SKM-1 (cell line): ENCODE measurements at regions not wholly inside any gene's neighbourhood (a gene's known extent, or its start where the extent isn't known, plus 50 kb on each side); places are given as distances from the start of the nearest gene placed in this dataset.
"Not testable (repeated sequence)": the region's sequence is repeated elsewhere in the genome, so short reads cannot be mapped to it uniquely, and the experiment has no call there.

Experiments
- DNase-seq: peaks from one replicate; lab custom pipeline; 2025; ENCODE audit not compliant: unreplicated experiment; lab: John Stamatoyannopoulos, UW

DNA sequence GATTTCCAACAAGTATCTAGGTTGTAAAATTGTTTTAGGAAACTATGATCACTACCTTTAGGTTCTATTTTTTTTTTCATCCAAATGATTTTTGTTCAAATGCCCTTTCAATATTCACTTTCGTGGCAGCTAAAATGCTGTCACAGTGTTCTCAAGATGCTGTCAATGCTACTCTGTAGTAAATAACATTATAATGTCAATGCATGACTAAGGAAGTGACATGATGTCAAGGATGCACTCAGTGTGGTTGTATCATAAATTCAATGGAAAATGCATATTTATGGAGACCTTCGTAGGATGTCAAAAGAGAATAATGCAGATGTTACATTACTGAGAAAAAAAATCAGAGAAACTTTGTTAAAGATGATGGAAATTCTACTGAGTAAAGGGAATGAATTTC is 673.8 kb downstream of the ANKRD7 start:
- no peak for DNase-seq

GRCh38 chr7:118902600-118902999 is 678.1 kb downstream of the ANKRD7 start:
- no peak for DNase-seq

DNA sequence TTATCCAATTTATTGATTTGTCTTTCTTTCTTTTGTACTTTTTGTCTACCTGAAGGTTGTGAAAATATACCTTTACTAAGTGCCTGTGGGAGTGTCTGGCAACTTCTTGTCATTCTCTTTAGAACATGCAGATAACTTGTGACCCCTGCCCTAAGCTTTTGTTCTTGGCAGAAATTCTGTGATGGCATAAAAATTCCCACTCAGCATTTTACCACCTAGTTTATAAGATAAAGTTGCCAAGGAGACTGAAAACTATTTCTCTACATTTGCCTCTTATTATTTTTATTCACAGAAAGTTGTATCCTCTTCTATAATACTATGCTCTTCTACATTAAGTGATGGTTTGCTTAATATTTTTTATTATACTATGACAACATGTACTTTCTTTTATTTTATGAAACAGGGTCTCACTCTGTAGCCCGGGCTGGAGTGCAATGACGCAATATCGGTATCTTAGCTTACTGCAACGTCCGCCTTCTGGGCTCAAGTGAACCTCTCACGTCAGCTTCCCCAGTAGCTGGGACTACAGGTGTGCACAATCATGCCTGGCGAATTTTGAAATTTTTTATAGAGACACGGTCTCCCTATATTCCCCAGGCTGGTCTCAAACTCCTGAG is 683.5 kb downstream of the ANKRD7 start:
- DNase-seq = no peak

GRCh38 chr7:118916120-118916519 is 691.6 kb downstream of the ANKRD7 start:
- not testable (repeated sequence) for DNase-seq

DNA sequence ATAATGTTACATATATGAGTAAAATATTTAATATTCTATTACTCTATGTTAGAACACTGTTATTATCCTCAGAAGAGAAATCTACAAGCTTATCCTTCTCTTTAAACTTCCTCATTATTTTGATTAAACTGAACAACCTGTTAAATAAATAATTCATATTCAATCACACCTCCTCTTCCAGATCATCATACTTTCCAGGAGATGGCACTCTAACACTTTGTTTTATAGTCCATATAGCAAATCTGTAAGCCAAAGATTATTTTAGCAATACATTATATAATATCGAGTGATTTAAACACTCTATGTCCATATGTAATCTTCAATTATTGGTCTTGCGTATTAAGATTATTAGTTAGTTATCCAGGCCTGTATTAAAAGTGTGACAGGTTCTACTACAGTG is 694.1 kb downstream of the ANKRD7 start:
- DNase-seq = no peak

- DNase-seq = no peak
Measured at GRCh38 chr7:118938845-118939244, 714.3 kb downstream of the ANKRD7 start.

- no peak for DNase-seq
Measured at GRCh38 chr7:118944271-118944670, 719.8 kb downstream of the ANKRD7 start.

GRCh38 chr7:118945911-118946682 is 721.6 kb downstream of the ANKRD7 start:
- DNase-seq = no peak

GRCh38 chr7:118948508-118948907 is 724.0 kb downstream of the ANKRD7 start:
- DNase-seq = no peak

DNA sequence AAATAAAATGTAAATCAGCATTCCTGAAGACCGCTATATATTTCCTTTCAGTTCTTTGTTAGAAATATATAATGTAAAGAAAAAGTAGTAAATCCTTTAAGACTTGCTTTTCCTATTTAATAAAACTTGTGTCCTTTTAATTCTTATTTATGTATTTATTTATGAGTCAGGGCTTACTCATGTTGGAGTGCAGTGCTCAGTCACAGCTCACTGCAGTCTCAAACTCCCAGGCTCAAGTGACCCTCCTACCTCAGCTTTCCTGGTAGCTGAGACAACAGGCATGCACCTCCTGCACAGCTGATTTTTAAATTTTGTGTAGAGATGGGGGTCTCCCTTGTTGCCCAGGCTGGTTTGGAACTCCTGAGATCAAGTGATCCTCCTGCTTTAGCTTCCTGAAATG is 724.5 kb downstream of the ANKRD7 start:
- DNase-seq = no peak

- not testable (repeated sequence) for DNase-seq
Measured at GRCh38 chr7:118956285-118956684, 731.8 kb downstream of the ANKRD7 start.

GRCh38 chr7:118969370-118969769 is 744.9 kb downstream of the ANKRD7 start:
- DNase-seq = no peak

DNA sequence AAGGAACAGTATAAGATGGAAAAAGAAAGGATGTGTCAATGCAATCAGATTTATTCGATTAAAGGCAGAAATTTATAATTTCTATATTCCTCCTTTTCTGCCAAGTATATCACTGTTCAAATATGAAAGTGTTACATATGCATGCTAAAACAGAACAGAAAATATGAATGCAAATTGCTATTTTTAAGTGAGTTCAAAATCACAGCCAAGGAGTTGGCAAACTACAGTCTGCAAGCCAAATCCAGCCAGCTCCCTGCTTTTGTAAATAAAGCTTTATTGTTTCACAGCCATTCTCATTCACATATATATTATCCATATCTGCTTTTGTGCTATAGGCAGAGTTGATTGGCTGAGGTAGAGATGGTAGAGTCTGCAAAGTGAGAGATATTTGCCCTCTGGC is 747.2 kb downstream of the ANKRD7 start:
- no peak for DNase-seq

DNA sequence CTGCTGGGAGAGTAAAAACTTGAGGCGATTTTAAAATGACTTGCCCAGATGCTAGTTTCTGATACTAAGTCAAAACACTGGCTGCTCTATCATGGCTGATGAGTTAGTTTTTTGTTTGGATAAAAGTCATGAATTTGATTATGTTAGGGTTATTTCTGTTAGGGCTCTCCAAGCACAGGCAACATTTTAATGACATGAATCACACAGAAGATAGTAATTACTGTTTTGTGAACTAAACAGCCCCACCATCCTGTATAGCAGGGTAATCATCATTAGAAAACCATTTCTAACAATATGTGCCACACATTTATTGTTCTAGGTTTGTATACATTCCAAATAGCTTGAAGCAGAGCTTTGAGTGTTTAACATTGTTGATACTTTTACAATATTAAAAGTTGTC is 750.3 kb downstream of the ANKRD7 start:
- no peak for DNase-seq

- DNase-seq = no peak
Measured at GRCh38 chr7:118995350-118995749, 770.8 kb downstream of the ANKRD7 start.

DNA sequence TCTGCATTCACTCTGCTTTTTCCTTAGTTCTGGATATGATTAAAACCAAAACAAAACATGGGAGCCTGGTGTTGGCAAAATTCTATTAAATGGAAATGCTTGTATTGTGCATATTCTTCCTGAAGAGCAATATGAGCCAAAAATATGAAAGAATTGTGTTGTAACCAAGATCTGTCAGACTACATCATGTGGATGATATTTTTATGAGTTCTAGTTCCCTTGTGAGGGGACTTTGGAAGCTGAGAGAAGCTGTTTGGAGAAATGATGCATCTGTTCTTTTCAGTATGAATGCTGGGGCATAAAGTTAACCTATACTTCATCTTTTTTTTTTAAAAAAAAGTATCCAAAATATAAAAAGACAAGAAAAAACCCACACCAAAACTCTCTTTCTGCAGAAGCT is 782.7 kb downstream of the ANKRD7 start:
- DNase-seq = no peak

GRCh38 chr7:119010635-119011034 is 786.1 kb downstream of the ANKRD7 start:
- DNase-seq = no peak

- DNase-seq = no peak
Measured at GRCh38 chr7:119026391-119026790, 801.9 kb downstream of the ANKRD7 start.

GRCh38 chr7:119028736-119029135 is 804.2 kb downstream of the ANKRD7 start:
- DNase-seq = no peak

DNA sequence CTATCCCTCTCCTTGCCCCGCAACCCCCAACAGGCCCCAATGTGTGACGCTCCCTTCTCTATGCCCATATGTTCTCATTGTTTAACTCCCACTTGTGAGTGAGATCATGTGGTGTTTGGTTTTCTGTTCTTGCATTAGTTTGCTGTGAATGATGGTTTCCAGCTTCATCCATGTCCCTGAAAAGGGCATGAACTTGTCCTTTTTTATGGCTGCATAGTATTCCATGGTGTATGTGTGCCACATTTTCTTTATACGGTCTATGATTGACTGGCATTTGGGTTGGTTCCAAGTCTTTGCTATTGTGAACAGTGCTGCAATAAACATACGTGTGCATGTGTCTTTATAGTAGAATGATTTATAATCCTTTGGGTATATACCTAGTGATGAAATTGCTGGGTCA is 807.6 kb downstream of the ANKRD7 start:
- DNase-seq = not testable (repeated sequence)

DNA sequence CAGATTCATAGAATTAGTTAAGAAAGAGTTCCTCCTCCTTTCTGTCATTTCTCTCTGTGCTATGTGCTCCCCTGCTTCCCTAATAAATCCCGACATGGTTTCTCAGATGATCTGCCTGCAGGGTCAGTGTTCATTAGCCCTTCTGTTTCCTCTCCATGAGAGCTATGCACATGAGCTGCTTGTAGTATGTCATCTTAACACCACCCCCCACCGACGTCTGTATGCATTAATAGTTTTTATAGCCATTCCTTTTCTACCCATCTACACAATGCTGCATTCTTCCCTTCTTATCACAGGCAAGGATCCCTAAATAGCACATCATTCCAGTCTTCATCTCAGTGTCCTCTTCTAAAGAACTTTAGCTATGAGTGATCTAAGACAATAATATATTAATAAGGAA is 809.1 kb downstream of the ANKRD7 start:
- no peak for DNase-seq

DNA sequence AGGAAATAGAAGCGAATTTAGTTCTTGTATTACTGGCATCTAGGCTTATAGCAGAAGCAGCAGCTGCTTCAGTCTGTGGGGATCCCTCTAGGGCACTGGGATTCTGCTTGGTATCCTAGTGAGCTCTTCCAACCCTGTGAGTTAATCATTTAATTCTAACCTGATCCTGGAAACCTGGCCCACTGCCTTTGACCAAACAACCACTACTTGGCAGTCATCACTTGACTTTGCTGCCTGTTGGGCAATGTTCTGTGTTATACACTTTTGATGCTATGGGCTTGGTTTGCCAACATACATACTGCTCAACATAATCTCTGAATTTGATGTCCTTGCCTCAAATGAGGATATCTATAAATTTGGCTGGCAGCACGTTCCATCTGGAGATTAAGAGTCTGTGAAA is 813.4 kb downstream of the ANKRD7 start:
- no peak for DNase-seq

DNA sequence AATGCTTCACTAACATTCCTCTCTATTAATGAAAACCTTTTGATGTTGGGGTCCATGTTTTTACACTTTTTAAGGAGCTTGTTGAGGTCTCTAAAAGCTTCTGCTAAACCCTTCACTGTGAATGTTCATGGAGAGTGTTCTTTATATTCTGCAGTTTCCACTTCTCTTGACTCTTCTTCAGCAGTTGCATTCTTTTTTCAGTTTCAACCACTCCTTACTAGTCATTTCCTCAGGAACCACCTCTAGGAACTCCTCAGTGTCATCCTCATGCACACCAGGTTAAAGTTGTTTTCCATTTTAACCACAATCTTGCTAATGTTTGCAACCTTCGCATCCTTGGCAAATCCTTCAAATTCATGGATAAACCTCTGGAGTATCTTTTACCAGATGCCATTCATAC is 821.6 kb downstream of the ANKRD7 start:
- no peak for DNase-seq
